GM21786 (cell line): ENCODE measurements at regions not wholly inside any gene's neighbourhood (a gene's known extent, or its start where the extent isn't known, plus 50 kb on each side); places are given as distances from the start of the nearest gene placed in this dataset.
"Not testable (repeated sequence)": the region's sequence is repeated elsewhere in the genome, so short reads cannot be mapped to it uniquely, and the experiment has no call there.

Experiments
- ATAC-seq: cut with Tn5 transposase; IDR thresholded peaks from one replicate; pipeline ENCODE4 v1.9.1; 2021; ENCODE audit not compliant: unreplicated experiment

GRCh38 chr3:153266619-153267018 is 104.6 kb downstream of the RAP2B start:
- no peak for ATAC-seq

DNA sequence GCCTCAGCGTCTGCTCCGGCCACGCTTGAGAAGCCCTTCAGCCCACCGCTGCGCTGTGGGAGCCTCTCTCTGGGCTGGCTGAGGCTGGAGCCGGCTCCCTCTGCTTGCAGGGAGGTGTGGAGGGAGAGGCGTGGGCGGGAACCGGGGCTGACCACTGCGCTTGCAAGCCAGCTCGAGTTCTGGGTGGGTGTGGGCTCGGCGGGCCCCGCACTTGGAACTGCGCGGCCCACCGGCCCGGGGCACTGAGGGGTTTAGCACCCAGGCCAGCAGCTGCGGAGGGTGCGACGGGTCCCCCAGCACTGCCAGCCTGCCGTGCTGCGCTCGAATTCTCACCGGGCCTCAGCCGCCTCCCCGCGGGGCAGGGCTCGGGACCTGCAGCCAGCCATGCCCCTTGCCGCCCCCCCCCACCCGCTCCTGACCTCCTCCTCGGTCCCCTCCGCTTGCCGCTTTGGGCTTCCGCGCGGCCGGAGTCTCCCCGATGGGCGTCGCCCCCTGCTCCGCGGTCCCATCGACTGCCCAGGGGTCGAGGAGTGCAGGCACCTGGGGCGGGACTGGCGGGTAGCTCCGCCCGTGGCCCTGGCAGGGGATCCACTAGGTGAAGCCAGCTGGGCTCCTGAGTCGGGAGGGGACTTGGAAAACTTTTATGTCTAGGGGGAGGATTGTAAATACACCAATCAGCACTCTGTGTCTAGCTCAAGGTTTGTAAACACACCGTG is 106.7 kb downstream of the RAP2B start:
- no peak for ATAC-seq

- ATAC-seq, result no peak
Observed at GRCh38 chr3:153269730-153270129, 107.7 kb downstream of the RAP2B start.

DNA sequence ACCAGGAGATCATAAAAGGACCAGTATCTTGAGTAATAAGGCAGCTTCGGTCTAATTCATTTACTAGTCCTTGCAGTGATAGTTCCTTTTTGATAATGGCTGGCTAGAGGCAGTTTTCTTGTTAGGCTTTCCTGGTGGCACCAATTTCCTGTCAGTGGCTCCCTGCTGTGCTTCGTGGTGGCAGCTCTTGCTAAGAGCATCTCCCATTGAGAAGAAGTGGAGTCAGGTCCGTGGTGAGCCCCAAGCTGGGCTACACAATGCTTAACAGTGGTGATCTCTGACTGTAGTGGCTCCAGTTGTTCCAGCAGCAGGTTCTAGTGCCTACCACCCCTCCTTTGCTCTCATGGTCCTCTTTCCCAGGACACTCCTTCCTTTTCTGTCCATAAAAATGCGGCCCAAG is 111.2 kb downstream of the RAP2B start:
- ATAC-seq, result no peak

GRCh38 chr3:153273767-153274435 is 111.9 kb downstream of the RAP2B start:
- no peak for ATAC-seq

- no peak for ATAC-seq
Observed at GRCh38 chr3:153274561-153274960, 112.5 kb downstream of the RAP2B start.

DNA sequence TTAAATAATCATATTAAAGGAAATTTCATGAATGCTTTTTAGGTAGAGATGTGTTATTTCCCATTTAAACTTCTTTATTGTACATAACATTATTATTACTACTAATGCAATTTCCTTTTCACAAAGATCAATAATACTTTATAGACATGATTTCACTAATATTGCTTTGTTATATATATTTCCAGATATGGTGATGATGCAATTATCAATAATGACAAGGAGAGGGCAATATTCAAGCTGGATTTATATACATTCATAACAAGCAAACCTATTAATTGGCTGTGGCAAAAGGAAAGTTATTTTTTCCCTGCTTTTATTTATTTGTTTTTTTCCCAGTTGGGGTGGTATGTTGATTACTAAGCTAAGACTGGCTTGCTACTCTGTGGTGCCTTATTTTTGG is 113.5 kb downstream of the RAP2B start:
- ATAC-seq, result no peak

DNA sequence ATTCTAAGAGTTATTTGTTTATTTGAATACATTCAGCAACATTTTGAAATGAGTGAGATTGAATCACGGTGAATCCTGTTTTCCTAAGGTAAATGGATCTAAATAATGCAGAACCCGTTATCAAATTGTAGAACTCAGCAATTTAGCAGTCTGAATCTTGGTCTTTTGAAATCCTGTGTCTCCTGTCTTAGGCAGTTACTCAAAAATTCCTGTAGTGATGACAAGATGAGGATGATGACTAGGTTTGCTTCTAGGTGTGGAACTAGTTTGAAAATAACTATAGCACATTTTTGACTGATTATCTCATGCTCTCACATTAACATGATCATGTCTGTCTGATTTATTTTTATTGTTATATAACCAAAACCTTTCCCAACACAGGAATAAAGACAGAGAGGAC is 115.0 kb downstream of the RAP2B start:
- ATAC-seq, result no peak

DNA sequence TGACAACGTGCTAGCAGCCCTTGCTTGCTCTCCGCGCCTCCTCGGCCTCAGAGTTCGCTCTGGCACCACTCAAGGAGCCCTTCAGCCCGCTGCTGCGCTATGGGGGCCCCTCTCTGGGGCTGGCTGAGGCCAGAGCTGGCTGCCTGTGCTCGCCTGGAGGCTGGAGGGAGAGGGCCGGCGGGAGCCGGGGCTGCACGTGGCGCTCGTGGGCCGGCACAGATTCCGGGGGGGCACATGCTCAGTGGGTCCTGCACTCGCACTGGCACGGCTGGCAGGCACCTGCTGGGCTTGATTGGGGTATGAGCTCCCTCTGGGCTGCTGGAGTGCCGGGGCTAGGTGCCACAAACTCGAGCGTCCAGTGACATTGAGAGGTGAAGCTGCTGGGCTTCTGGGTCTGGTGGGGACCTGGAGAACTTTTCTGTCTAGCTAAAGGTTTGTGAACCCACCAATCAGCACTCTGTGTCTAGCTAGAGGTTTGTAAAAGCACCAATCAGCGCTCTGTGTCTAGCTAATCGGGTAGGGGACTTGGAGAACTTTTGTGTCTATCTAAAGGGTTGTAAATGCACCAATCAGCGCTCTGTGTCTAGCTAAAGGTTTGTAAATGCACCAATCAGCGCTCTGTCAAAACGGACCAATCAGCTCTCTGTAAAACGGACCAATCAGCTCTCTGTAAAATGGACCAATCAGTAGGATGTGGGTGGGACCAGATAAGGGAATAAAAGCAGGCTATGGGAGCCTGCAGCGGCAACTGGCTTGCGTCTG is 119.4 kb downstream of the RAP2B start:
- not testable (repeated sequence) for ATAC-seq

GRCh38 chr3:153282355-153282754 is 120.3 kb downstream of the RAP2B start:
- no peak for ATAC-seq

- ATAC-seq, result peak; percentile 49
Observed at GRCh38 chr3:153284282-153284938, 122.4 kb downstream of the RAP2B start.

- ATAC-seq, result no peak
Observed at GRCh38 chr3:153285194-153285641, 123.2 kb downstream of the RAP2B start.

- no peak for ATAC-seq
Observed at GRCh38 chr3:153285982-153286381, 124.0 kb downstream of the RAP2B start.

DNA sequence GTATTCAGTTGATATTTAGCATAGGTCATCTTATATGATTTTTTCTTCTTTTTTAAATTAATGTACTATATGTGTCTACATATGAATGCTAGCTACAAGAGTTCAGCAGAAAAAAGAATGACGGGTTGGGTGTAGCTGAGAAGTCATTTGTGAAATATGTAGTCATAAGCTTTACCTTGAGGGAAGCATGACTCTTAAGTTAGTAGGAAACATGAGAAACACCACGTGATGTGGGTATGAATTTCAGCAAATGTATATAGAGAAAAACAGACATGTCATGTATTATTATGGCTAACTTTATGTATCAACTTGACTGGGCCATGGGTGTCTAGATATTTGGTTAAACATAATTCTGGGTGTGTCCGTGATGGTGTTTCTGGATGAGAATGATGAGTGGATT is 125.0 kb downstream of the RAP2B start:
- ATAC-seq, result no peak

DNA sequence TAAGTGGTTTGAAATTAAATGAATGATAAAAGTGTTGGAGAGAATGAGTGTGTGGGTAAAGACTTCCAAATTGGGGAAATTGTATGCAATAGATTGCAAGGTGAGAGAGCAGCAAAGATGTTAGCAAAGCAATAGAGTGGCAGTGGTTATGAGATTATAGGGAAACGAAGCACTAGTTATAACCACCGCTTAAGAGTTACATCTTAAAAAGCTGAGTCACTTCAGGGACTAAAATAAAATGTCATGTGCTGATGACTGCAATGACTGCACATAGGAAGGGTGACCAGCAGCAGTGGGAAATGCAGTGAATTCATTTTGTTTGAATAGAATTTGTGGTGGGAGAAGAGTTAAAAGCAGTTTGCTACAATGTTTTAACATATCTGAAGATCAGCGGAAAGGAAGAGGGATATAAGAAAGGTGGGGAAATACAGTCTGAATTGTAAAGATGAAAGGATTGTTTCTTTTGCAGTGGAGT is 127.3 kb downstream of the RAP2B start:
- ATAC-seq, result no peak

DNA sequence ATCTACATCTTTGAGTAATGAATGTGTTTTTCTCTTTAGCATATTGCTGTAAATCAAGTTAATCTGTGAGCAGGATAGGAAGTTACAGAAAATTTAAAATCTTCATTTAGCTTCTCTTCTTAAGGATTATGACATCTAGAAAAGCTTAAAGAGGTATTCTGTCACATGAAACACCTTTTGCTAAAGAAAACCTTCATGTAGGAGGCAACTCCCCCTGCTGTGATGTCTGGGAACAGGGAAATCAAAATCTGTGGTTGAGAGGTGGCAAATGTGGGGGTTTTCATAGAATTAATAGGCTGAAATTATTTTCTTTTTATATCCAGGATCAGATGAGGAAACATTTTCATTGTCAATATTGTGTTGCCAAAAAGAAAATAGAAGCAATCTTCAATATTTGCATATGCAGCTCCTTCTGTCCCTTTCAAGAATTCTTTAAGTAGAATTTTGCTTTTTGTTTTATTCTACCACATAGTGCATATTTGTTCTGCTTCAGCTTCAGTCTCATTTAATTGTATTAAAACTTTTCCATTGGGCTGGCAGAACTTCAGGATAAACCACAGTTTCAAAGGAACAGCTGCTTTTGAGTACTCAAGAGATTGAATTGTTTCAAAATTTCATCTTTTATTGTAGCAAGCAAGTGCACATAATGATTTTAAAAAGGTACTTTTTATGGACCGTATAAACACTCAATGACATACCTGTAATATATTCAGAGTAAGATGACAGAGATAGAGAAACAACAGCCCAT is 128.4 kb downstream of the RAP2B start:
- ATAC-seq, result no peak

DNA sequence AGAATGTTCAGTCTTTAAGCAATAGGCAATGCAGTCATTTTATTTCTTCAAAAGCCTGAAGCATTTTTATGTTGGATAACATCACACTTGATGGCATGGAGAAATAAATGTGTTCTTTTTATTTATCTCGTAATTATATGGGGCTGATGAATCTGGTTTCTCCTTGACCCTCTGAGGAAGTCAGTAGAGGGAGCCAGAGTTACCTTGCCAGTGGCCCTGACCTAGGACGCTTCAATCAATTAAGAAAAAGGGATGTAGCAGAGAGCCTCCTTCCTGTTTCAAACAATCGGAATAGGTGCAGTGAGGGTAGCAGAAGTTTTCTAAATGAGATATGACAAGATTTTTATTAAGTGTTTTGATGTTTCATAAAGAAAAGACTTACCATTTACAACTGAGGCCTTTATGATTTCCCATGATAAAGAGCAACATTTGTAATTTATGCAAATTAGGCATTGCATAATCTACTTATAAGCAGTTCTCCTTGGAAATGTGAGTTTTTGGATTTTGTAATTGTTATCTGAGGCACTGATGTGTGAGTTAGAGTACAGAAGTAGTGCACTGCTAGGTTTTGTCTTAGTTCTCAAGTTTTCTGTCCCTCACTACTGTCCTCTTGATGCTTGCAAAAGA is 129.1 kb downstream of the RAP2B start:
- peak; percentile 45 for ATAC-seq

DNA sequence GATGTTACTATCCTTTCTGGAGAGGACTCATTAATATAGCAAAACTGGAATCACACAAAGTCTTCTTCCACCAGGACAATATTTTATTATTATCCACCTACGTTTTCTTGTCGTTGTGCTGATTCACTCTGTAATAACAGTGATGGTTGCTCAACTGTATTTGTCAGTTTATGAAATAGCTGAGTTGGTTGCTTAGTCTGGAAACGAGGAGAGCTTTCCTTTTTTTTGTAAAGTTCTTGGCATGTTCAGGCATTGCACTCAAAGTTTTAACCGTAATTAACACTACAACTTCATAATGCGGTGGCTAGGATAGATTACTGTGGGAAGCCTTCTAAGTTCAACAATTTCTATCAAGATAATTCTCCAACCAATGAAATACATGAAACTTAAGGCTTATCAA is 131.2 kb downstream of the RAP2B start:
- no peak for ATAC-seq

DNA sequence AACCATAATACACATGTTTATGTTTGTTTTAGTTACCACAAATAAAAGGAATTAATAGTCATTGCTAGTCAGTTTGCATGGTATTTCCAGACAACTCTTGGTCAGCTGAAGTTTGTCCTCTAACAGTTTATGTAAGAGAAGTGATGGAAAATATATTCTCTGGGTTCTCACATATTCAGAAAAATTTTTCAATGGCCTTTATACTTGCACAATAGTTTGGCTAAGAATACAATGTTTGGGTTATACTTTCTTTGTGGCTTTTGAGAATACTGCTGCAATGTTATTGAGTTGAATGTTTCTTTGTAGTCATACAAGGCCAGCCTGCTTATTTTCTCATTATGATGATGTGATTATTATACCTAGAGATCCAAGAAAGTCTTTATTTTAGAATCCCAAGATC is 133.9 kb downstream of the RAP2B start:
- ATAC-seq, result no peak

DNA sequence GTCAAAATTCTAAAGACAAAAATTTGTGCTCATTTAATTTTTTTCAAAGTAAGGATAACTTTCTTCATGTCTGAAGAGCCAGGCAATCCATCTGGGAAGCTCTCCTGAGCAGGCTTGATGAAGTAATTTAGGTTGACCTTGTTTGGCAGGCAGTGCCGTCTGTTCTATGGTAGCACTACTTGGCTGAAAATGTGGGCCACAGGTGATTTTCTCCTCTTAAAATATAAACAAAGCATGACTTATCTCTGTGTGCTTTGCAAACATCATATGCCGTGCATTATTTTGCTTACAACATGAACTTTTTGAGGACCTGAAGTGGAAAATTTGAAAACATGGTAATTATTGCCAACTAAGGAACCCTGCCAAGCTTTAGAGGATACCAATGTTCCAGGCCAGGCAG is 143.2 kb downstream of the RAP2B start:
- ATAC-seq, result no peak
